Breast epithelium (tissue), 4 donors: ENCODE measurements at regions not wholly inside any gene's neighbourhood (a gene's known extent, or its start where the extent isn't known, plus 50 kb on each side); places are given as distances from the start of the nearest gene placed in this dataset.

ENCODE experiments used
- DNase-seq, 2 donors: peaks; one replicate each; pipeline ENCODE4 v3.0.0-alpha.2; 2019; ENCODE audit warnings: low spot score in 2 of 2
- H3K27ac ChIP-seq, 2 donors: fragments of 200-600 bp; sonication (generic) in 1 of 2; one replicate each; pipeline ENCODE4 v1.5.1; 2016 to 2019; ENCODE audit warnings: mild to moderate bottlenecking in 1 of 2
- H3K27me3 ChIP-seq, 2 donors: fragments of 200-600 bp; sonication (generic) in 1 of 2; one replicate each; pipeline versions ENCODE4 v1.5.1 to v1.6.0; 2017 to 2019; ENCODE audit warnings: control low read depth in 1 of 2, mild to moderate bottlenecking in 1 of 2
- H3K36me3 ChIP-seq: fragments of 200-600 bp; one replicate; pipeline ENCODE4 v1.5.1; 2019
- H3K4me1 ChIP-seq, 2 donors: fragments of 200-600 bp; sonication (generic); one replicate each; pipeline ENCODE4 v1.5.1; 2016 to 2019; ENCODE audit warnings: control low read depth in 1 of 2
- H3K4me3 ChIP-seq, 3 donors: fragments of 200-600 bp; sonication (generic); 1 replicate in 2 of 3; 2 replicates in 1 of 3; pipeline ENCODE4 v1.5.1; 2016 to 2019; ENCODE audit warnings: mild to moderate bottlenecking in 3 of 3, moderate library complexity in 2 of 3
- H3K9me3 ChIP-seq, 2 donors: fragments of 200-600 bp; sonication (generic) in 1 of 2; one replicate each; pipeline ENCODE4 v1.5.1; 2016 to 2019; ENCODE audit warnings: control low read depth in 1 of 2
- CTCF ChIP-seq, 3 donors: fragments of 450-650 bp; IDR thresholded peaks; one replicate each; pipeline ENCODE4 v1.5.1; 2016 to 2017; ENCODE audit warnings: antibody characterized with exemption in 3 of 3, mild to moderate bottlenecking in 3 of 3, moderate library complexity in 3 of 3
- POLR2A ChIP-seq: fragments of 450-650 bp; IDR thresholded peaks from one replicate; pipeline ENCODE4 v1.6.1; 2016; ENCODE audit warnings: antibody characterized with exemption, mild to moderate bottlenecking, moderate library complexity
- POLR2AphosphoS5 ChIP-seq, 3 donors: sonication (generic); formaldehyde crosslinking; IDR thresholded peaks; one replicate each; pipeline ENCODE4 v1.6.1; 2017; ENCODE audit warnings: antibody characterized with exemption in 3 of 3
- intact Hi-C: fragments of 100-400 bp; cut with DNase I; formaldehyde crosslinking; loops from one replicate; pipeline ENCODE4 v1.15.1; 2023; ENCODE audit warnings: low total_unique reads

- Histone ChIP-seq H3K9me3 (no peaks in the 10 kb centered on the region), H3K4me3 (no peak overlapping the region), H3K4me1 (no peaks in the 10 kb centered on the region), H3K27me3 (no peaks in the 10 kb centered on the region), H3K36me3 (no peaks in the 10 kb centered on the region), H3K27ac (no peak overlapping the region)
- intact Hi-C loops, result no loop called here
- DNase-seq, result no peak
- TF ChIP-seq CTCF (IDR thresholded peaks at IDR 0.05) (no peak), POLR2A (no peak), POLR2AphosphoS5 (IDR thresholded peaks at IDR 0.05) (no peak)
Observed at GRCh38 chr1:239283216-239283615, 103.2 kb upstream of the CHRM3 start.

DNA sequence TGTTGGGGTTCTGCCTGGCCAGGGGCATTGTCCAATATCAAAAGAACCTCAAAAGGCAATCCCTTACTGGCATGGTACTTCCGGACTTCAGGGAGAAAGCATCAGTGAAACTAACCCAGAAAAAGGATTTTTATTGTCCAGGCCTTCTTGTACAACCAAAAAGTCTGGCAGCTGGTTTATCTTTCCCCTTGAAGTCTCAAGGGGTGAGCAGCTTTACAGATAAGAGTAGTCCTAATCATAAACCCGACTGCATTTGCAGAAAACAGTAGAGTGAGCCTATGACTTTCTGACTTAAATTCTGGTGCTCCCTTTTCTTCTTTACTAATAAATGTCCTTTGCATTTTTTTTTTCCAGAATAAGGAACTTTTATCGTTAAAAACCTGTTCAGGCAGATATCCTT lies 104.0 kb upstream of the CHRM3 start:
- intact Hi-C loops, result no loop called here
- no peak for DNase-seq
- H3K4me3 ChIP-seq, result no peak overlapping the region
- no peaks in the 10 kb centered on the region for H3K36me3 ChIP-seq
- no peak for TF ChIP-seq CTCF (IDR thresholded peaks at IDR 0.05)
- no peak for TF ChIP-seq POLR2A
- TF ChIP-seq POLR2AphosphoS5 (IDR thresholded peaks at IDR 0.05), result no peak
- no peaks in the 10 kb centered on the region for H3K4me1 ChIP-seq
- no peaks in the 10 kb centered on the region for H3K9me3 ChIP-seq
- H3K27me3 ChIP-seq, result no peaks in the 10 kb centered on the region
- no peak overlapping the region for H3K27ac ChIP-seq

DNA sequence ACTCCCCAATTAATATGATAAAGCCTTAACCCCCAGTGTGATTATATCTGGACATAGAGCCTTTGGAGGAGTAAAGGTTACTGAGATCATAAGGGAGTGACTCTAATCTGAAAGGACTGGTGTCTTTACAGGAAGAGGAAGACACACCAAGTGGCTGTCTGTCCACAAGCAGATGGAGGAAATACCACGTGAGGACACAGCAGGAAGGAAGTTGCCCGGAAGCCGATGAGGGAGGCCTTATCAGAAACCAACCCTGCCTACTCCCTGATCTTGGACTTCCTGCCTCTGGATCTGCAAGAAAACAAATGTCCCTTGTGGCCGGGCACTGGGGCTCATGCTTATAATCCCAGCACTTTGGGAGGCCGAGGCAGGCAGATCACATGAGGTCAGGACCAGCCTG lies 110.3 kb upstream of the CHRM3 start:
- no peaks in the 10 kb centered on the region for H3K9me3 ChIP-seq
- H3K27ac ChIP-seq, result no peak overlapping the region
- TF ChIP-seq POLR2A (no peak), POLR2AphosphoS5 (IDR thresholded peaks at IDR 0.05) (no peak), CTCF (IDR thresholded peaks at IDR 0.05) (no peak)
- no peaks in the 10 kb centered on the region for H3K27me3 ChIP-seq
- no peaks in the 10 kb centered on the region for H3K36me3 ChIP-seq
- intact Hi-C loops, result no loop called here
- no peaks in the 10 kb centered on the region for H3K4me1 ChIP-seq
- DNase-seq, result no peak
- H3K4me3 ChIP-seq, result no peak overlapping the region

DNA sequence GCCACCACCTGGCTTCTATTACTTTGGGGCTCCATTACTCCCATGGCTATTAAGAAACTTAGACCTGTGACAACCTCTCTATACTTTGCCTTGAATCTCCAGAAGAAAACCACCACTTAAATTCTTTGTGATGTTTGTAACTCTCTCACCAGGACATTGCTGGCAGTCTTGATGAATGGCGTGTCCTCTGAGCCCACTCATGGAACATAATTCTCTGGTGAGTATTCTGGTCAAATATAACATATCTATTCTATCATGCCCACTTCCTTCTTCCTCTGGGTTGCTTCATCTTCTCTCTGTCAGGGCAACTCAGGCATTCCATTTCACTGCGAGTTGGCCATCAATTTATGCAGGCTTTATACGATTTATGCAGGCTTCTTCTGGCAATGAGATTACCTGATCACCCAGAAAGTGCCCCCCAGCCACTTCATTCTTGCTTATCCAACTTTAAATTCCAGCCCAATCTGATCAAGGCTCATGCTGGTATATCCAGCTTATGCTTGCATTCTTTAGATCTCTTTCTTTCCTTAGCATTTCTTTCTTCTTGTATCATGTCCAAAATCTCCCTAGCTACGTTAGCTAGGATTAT lies 112.0 kb upstream of the CHRM3 start:
- TF ChIP-seq POLR2A, result no peak
- TF ChIP-seq CTCF (IDR thresholded peaks at IDR 0.05), result no peak
- TF ChIP-seq POLR2AphosphoS5 (IDR thresholded peaks at IDR 0.05), result no peak
- H3K4me3 ChIP-seq, result no peak overlapping the region
- no peaks in the 10 kb centered on the region for H3K36me3 ChIP-seq
- no peaks in the 10 kb centered on the region for H3K9me3 ChIP-seq
- intact Hi-C loops, result no loop called here
- no peak overlapping the region for H3K27ac ChIP-seq
- no peaks in the 10 kb centered on the region for H3K27me3 ChIP-seq
- no peak for DNase-seq
- no peaks in the 10 kb centered on the region for H3K4me1 ChIP-seq

DNA sequence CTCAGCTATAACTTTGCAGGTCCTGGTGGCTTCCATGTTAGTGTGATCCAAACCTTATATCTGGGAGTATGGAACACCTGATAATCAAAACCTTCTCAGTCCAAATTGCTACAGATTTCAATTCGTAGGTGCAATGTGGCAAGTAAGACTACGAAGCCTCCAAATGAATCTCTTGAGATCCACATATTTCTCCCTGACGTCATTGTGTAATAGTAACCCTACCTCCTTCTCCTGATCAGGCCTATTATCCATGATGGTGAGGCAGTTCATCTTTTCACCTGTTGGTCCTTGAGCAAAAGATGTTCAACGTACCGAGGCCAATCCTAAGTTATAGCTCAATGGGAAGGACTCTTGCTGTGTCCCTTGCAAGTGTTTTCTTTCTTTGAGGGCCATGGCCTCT lies 115.9 kb upstream of the CHRM3 start:
- H3K36me3 ChIP-seq, result no peaks in the 10 kb centered on the region
- no peak for DNase-seq
- H3K9me3 ChIP-seq, result no peaks in the 10 kb centered on the region
- intact Hi-C loops, result no loop called here
- H3K27me3 ChIP-seq, result no peaks in the 10 kb centered on the region
- no peaks in the 10 kb centered on the region for H3K4me1 ChIP-seq
- TF ChIP-seq CTCF (IDR thresholded peaks at IDR 0.05) (no peak), POLR2AphosphoS5 (IDR thresholded peaks at IDR 0.05) (no peak), POLR2A (no peak)
- no peak overlapping the region for H3K27ac ChIP-seq
- H3K4me3 ChIP-seq, result no peak overlapping the region
